ENCODE measurements at regions not wholly inside any gene's neighbourhood (a gene's known extent, or its start where the extent isn't known, plus 50 kb on each side); places are given as distances from the start of the nearest gene placed in this dataset.

DNA sequence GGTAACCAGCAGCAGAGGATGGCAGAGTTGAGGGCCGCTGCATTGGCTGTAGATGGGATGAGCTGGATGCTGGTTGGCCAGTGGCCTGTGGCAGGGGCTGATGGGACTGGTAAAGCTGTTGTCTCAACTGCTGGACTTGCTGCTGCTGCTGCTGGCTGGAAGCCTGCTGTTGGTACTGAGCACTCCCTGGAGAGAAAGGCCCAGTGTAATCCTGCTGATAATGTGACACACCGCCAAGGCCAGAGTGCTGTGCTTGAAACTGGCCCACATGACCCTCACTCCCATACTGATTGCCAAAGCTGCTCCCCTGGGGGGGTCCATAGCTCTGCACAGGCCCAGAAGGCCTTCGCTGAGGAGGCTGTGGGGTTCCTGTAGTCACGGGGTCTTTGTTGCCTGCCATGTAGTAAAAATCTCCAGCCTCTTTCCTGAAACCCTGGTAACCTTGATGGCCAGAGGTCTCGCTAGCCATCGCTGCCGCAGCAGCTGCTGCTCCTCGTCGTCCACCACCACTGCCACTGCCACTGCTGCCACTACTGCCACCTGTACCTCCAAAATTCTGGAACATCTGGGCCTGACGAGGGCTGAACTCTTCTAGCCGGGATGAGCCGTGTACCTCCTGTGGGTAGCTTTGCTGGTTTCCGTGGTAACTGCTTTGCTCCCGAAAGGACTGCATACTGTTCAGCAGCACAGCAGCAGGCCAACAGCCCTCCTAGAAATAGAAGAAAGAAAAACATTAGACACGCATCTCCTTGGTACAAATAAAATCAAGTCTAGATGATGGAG, 55.6 kb downstream of the TCF20 start:
- ChIA-PET POLR2A (no interaction called here), CTCF (no interaction called here)
- no peak overlapping the region for H3K4me2 ChIP-seq
- H3K4me1 ChIP-seq, result peaks cover 11% of the 10 kb centered on the region; the same call in 1 of the 3 replicates
- no peaks in the 10 kb centered on the region for H3K9me3 ChIP-seq
- FAIRE-seq (no peak), DNase-seq (ENCODE audit: low read depth in 1 of 2, low spot score in 1 of 2) (no peak), ATAC-seq (no peak)
- TF ChIP-seq GATA3 (IDR thresholded peaks at IDR 0.05; ENCODE audit: borderline replicate concordance) (no peak), CHD2 (IDR thresholded peaks at IDR 0.05; ENCODE audit: low read length, partially characterized antibody) (no peak), ZSCAN20 (CRISPR knock-in tag; IDR thresholded peaks at IDR 0.05) (no peak), HOXB13 (CRISPR knock-in tag; IDR thresholded peaks at IDR 0.05; ENCODE audit: low read depth) (no peak), MYC (IDR thresholded peaks at IDR 0.05; ENCODE audit: borderline replicate concordance, low read length) (no peak), POLR2AphosphoS2 (conservative IDR thresholded peaks at IDR 0.05; ENCODE audit: low read length) (no peak), EHF (CRISPR knock-in tag; IDR thresholded peaks at IDR 0.05) (no peak), USF2 (IDR thresholded peaks at IDR 0.05) (no peak), JUN (IDR thresholded peaks at IDR 0.05) (no peak), FOSB (CRISPR knock-in tag; IDR thresholded peaks at IDR 0.05) (no peak), TFCP2L1 (CRISPR knock-in tag; IDR thresholded peaks at IDR 0.05) (no peak), SREBF2 (IDR thresholded peaks at IDR 0.05) (no peak), HDAC2 (IDR thresholded peaks at IDR 0.05) (no peak)
- TF ChIP-seq, protein P1, sequence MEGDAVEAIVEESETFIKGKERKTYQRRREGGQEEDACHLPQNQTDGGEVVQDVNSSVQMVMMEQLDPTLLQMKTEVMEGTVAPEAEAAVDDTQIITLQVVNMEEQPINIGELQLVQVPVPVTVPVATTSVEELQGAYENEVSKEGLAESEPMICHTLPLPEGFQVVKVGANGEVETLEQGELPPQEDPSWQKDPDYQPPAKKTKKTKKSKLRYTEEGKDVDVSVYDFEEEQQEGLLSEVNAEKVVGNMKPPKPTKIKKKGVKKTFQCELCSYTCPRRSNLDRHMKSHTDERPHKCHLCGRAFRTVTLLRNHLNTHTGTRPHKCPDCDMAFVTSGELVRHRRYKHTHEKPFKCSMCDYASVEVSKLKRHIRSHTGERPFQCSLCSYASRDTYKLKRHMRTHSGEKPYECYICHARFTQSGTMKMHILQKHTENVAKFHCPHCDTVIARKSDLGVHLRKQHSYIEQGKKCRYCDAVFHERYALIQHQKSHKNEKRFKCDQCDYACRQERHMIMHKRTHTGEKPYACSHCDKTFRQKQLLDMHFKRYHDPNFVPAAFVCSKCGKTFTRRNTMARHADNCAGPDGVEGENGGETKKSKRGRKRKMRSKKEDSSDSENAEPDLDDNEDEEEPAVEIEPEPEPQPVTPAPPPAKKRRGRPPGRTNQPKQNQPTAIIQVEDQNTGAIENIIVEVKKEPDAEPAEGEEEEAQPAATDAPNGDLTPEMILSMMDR (IDR thresholded peaks at IDR 0.05), result no peak
- TF ChIP-seq, protein P2, sequence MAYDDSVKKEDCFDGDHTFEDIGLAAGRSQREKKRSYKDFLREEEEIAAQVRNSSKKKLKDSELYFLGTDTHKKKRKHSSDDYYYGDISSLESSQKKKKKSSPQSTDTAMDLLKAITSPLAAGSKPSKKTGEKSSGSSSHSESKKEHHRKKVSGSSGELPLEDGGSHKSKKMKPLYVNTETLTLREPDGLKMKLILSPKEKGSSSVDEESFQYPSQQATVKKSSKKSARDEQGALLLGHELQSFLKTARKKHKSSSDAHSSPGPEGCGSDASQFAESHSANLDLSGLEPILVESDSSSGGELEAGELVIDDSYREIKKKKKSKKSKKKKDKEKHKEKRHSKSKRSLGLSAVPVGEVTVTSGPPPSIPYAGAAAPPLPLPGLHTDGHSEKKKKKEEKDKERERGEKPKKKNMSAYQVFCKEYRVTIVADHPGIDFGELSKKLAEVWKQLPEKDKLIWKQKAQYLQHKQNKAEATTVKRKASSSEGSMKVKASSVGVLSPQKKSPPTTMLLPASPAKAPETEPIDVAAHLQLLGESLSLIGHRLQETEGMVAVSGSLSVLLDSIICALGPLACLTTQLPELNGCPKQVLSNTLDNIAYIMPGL (CRISPR knock-in tag; IDR thresholded peaks at IDR 0.05; ENCODE audit: borderline replicate concordance), result no peak
- H3K4me3 ChIP-seq, result no peak overlapping the region
- no peak overlapping the region for H3K27ac ChIP-seq
- WGBS (ENCODE audit: missing lambda C conversion rate), result 93% methylated on average over 14 of the region's 15 CpGs

GRCh38 chr22:42208362-42208761, 62.1 kb downstream of the TCF20 start:
- Histone ChIP-seq H3K4me3 (no peak overlapping the region), H3K4me1 (no peaks in the 10 kb centered on the region), H3K4me2 (no peak overlapping the region), H3K27ac (no peak overlapping the region), H3K9me3 (no peaks in the 10 kb centered on the region)
- WGBS (ENCODE audit: missing lambda C conversion rate), result 91% methylated on average over 4 of the region's 4 CpGs
- CTCF ChIA-PET, result no interaction called here
- POLR2A ChIA-PET, result no interaction called here
- FAIRE-seq (no peak), DNase-seq (ENCODE audit: low read depth in 1 of 2, low spot score in 1 of 2) (no peak), ATAC-seq (no peak)
- TF ChIP-seq POLR2A (IDR thresholded peaks at IDR 0.05; ENCODE audit: low read length) (no peak), KDM1A (IDR thresholded peaks at IDR 0.05; ENCODE audit: low read depth) (no peak), BHLHE40 (IDR thresholded peaks at IDR 0.05; ENCODE audit: low read depth, low read length) (no peak)
- TF ChIP-seq, protein P3, sequence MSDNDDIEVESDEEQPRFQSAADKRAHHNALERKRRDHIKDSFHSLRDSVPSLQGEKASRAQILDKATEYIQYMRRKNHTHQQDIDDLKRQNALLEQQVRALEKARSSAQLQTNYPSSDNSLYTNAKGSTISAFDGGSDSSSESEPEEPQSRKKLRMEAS (IDR thresholded peaks at IDR 0.05), result no peak

DNA sequence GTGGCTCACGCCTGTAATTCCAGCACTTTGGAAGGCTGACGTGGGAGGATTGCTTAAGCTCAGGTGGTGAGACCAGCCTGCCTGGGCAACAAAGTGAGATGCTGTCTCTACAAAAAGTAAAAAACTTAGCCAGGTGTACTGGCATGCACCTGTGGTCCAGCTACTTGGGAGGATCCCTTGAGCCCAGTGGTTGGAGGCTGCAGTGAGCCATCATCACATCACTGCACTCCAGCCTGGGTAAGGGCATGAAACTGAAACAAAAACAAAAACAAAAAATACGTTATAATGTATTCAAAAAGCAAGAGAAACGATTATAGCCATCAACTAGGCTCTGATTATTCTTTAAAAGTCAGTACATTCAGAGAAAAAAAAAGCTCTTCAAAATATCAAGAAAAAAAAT, 62.5 kb downstream of the TCF20 start:
- no peaks in the 10 kb centered on the region for H3K9me3 ChIP-seq
- 72% methylated on average over 4 of the region's 4 CpGs for WGBS (ENCODE audit: missing lambda C conversion rate)
- ChIA-PET CTCF (interaction anchor here (0.7 kb wide), 1 partner anchor 26 kb away, joined by 3 read pairs; no protein-coding TSS in a partner anchor), POLR2A (no interaction called here)
- FAIRE-seq, result no peak
- H3K4me3 ChIP-seq, result no peak overlapping the region
- no peaks in the 10 kb centered on the region for H3K4me1 ChIP-seq
- H3K4me2 ChIP-seq, result no peak overlapping the region
- TF ChIP-seq MYC (IDR thresholded peaks at IDR 0.05; ENCODE audit: borderline replicate concordance, low read length) (no peak), BCL3 (IDR thresholded peaks at IDR 0.05) (no peak), NR3C1 (IDR thresholded peaks at IDR 0.05) (no peak), RNF2 (IDR thresholded peaks at IDR 0.05; ENCODE audit: borderline replicate concordance, low read depth) (no peak), USF2 (IDR thresholded peaks at IDR 0.05) (no peak), TP53 (CRISPR knock-in tag; IDR thresholded peaks at IDR 0.05) (no peak), HOXB5 (CRISPR knock-in tag; IDR thresholded peaks at IDR 0.05) (no peak), RARB (CRISPR knock-in tag; IDR thresholded peaks at IDR 0.05) (no peak), HEYL (CRISPR knock-in tag; IDR thresholded peaks at IDR 0.05) (no peak)
- no peak for ATAC-seq
- no peak for DNase-seq (ENCODE audit: low read depth in 1 of 2, low spot score in 1 of 2)
- H3K27ac ChIP-seq, result no peak overlapping the region

All from A549 (cell line).